PFSK-1 (cell line): ENCODE measurements at regions not wholly inside any gene's neighbourhood (a gene's known extent, or its start where the extent isn't known, plus 50 kb on each side); places are given as distances from the start of the nearest gene placed in this dataset.

ENCODE experiments used
- POLR2AphosphoS5 ChIP-seq: IDR thresholded peaks from 2 replicates; pipeline ENCODE4 v1.6.1; 2012; ENCODE audit warnings: low read depth, mild to moderate bottlenecking, control low read depth, low read length, moderate library complexity
- TF ChIP-seq, protein P1 (sequence below), 2 experiments: IDR thresholded peaks; 2 replicates each; pipeline versions ENCODE4 v1.6.1 to v1.8.0; 2011 to 2012; ENCODE audit warnings: low read depth in 2 of 2, low read length in 2 of 2, control low read depth in 1 of 2, inconsistent platforms in 1 of 2, mild to moderate bottlenecking in 1 of 2, moderate library complexity in 1 of 2; ENCODE audit not compliant: insufficient read depth in 1 of 2

DNA sequence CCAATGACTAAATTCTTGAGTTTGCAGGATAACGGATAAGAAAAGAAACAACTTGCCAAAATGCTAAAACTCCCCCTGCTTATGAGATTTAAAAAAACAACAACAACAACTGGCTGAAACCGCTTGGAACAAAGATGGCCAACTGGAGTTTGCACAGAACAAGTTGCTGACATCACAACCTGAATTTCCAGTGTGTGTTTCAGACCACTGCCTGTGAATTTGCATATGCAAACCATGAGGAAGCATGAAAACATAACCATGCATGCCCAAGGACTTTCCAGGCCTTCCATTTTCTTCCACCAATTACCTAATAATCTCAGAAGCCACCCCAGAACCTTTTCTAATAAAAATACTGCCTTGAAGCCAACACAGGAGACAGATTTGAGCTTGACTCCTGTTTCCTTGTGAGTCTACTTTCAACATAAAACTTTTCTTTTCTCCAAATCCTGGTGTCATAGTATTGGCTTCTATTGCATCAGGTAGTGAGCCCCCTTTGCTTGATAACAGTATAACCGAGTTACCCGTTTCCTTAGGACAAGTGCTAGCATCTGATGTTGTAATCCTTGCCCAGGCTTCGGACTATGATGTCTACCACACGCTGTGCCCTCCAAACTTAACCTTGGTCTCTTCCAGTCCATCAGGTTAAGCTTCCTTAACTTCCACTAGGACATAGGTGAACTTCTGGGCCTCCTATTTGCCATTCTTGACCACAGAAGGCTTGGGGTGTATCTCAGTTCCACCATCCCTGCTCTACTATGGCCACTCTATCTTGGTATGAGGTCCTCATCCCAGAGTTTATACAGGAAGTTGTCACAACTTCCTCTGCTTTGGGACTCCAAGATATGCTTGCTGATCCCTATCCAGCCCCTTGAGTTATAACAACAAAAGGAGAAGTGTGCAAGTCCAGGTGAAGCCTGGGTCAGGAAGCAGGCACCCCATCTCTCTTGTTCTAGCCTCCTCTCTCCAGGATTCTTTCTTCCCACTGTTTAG, 385.5 kb upstream of the INTU start:
- no peak for TF ChIP-seq POLR2AphosphoS5
- TF ChIP-seq, protein P1, sequence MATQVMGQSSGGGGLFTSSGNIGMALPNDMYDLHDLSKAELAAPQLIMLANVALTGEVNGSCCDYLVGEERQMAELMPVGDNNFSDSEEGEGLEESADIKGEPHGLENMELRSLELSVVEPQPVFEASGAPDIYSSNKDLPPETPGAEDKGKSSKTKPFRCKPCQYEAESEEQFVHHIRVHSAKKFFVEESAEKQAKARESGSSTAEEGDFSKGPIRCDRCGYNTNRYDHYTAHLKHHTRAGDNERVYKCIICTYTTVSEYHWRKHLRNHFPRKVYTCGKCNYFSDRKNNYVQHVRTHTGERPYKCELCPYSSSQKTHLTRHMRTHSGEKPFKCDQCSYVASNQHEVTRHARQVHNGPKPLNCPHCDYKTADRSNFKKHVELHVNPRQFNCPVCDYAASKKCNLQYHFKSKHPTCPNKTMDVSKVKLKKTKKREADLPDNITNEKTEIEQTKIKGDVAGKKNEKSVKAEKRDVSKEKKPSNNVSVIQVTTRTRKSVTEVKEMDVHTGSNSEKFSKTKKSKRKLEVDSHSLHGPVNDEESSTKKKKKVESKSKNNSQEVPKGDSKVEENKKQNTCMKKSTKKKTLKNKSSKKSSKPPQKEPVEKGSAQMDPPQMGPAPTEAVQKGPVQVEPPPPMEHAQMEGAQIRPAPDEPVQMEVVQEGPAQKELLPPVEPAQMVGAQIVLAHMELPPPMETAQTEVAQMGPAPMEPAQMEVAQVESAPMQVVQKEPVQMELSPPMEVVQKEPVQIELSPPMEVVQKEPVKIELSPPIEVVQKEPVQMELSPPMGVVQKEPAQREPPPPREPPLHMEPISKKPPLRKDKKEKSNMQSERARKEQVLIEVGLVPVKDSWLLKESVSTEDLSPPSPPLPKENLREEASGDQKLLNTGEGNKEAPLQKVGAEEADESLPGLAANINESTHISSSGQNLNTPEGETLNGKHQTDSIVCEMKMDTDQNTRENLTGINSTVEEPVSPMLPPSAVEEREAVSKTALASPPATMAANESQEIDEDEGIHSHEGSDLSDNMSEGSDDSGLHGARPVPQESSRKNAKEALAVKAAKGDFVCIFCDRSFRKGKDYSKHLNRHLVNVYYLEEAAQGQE (IDR thresholded peaks at IDR 0.05; ENCODE audit: insufficient read depth in 1 of 2, low read depth in 2 of 2, low read length in 2 of 2), result no peak
